DND-41 (cell line): ENCODE measurements at regions not wholly inside any gene's neighbourhood (a gene's known extent, or its start where the extent isn't known, plus 50 kb on each side); places are given as distances from the start of the nearest gene placed in this dataset.

Source experiments
- EZH2 ChIP-seq: IDR thresholded peaks from 3 replicates; pipeline ENCODE4 v1.6.1; 2012; ENCODE audit warnings: borderline replicate concordance, low read depth, mild to moderate bottlenecking, moderate library complexity, low read length, inconsistent platforms; ENCODE audit not compliant: severe bottlenecking
- TF ChIP-seq, protein P1 (sequence below): IDR thresholded peaks from 2 replicates; pipeline ENCODE4 v1.5.1; 2012; ENCODE audit warnings: borderline replicate concordance, low read length, moderate library complexity, mild to moderate bottlenecking; ENCODE audit not compliant: poor library complexity, severe bottlenecking; ENCODE audit errors: extremely low read depth

GRCh38 chr4:58739275-58739674 is 1629.1 kb upstream of the IGFBP7 start:
- TF ChIP-seq EZH2, result no peak
- TF ChIP-seq, protein P1, sequence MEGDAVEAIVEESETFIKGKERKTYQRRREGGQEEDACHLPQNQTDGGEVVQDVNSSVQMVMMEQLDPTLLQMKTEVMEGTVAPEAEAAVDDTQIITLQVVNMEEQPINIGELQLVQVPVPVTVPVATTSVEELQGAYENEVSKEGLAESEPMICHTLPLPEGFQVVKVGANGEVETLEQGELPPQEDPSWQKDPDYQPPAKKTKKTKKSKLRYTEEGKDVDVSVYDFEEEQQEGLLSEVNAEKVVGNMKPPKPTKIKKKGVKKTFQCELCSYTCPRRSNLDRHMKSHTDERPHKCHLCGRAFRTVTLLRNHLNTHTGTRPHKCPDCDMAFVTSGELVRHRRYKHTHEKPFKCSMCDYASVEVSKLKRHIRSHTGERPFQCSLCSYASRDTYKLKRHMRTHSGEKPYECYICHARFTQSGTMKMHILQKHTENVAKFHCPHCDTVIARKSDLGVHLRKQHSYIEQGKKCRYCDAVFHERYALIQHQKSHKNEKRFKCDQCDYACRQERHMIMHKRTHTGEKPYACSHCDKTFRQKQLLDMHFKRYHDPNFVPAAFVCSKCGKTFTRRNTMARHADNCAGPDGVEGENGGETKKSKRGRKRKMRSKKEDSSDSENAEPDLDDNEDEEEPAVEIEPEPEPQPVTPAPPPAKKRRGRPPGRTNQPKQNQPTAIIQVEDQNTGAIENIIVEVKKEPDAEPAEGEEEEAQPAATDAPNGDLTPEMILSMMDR, result no peak
